ENCODE measurements at regions not wholly inside any gene's neighbourhood (a gene's known extent, or its start where the extent isn't known, plus 50 kb on each side); places are given as distances from the start of the nearest gene placed in this dataset.

DNA sequence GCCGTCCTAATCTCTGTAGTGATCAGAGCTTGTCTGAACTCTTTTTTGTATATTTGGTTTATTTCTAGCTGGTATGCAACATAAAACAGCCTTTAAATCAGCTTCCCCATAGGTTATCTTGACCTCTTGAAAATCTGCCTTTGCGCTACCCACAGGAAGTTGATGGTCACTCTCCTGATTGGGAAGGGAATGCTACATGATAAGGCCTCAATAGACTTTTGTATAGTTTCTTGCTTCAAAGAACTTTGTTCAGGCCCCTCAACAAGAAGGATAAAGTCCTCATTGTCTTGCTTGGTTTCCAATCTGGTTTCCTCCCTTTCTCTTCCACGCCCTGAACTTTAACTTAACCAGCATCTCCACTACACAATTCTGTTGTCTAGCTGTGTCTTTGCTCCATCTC lies 95.4 kb upstream of the TENT5A start:
- DNase-seq (ENCODE audit: low read depth) = no peak
- no peaks in the 10 kb centered on the region for H3K36me3 ChIP-seq (ENCODE audit: control insufficient read depth, insufficient read depth, low read length)
- TF ChIP-seq, protein P1, sequence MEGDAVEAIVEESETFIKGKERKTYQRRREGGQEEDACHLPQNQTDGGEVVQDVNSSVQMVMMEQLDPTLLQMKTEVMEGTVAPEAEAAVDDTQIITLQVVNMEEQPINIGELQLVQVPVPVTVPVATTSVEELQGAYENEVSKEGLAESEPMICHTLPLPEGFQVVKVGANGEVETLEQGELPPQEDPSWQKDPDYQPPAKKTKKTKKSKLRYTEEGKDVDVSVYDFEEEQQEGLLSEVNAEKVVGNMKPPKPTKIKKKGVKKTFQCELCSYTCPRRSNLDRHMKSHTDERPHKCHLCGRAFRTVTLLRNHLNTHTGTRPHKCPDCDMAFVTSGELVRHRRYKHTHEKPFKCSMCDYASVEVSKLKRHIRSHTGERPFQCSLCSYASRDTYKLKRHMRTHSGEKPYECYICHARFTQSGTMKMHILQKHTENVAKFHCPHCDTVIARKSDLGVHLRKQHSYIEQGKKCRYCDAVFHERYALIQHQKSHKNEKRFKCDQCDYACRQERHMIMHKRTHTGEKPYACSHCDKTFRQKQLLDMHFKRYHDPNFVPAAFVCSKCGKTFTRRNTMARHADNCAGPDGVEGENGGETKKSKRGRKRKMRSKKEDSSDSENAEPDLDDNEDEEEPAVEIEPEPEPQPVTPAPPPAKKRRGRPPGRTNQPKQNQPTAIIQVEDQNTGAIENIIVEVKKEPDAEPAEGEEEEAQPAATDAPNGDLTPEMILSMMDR (IDR thresholded peaks at IDR 0.05; ENCODE audit: insufficient read depth, low read length, poor library complexity, severe bottlenecking) = no peak
- H3K27me3 ChIP-seq (ENCODE audit: control insufficient read depth, insufficient read depth, low read length) = no peaks in the 10 kb centered on the region
- H3K4me3 ChIP-seq (ENCODE audit: low read depth, low read length) = no peak overlapping the region

DNA sequence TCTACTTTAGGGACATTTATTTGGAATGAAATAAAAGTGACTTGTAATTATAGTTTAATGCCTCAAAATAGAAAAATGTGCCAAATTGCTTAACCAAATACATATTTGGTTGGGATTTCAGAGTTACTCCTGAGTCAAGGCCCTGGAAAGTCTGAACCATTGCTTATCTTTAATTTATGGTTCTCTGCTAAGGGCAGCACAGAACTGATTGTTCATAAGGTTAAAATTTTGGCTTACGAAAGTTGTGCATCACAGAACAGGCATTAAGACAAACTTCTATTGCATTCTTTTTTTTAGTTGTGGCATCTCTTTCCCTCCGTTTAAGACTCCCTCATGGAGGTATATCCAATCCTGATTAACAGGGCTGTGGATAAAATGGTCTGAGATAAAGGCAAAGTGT lies 92.2 kb upstream of the TENT5A start:
- H3K36me3 ChIP-seq (ENCODE audit: control insufficient read depth, insufficient read depth, low read length) = no peaks in the 10 kb centered on the region
- TF ChIP-seq, protein P1 (IDR thresholded peaks at IDR 0.05; ENCODE audit: insufficient read depth, low read length, poor library complexity, severe bottlenecking) = no peak
- no peaks in the 10 kb centered on the region for H3K27me3 ChIP-seq (ENCODE audit: control insufficient read depth, insufficient read depth, low read length)
- DNase-seq (ENCODE audit: low read depth) = no peak
- no peak overlapping the region for H3K4me3 ChIP-seq (ENCODE audit: low read depth, low read length)

DNA sequence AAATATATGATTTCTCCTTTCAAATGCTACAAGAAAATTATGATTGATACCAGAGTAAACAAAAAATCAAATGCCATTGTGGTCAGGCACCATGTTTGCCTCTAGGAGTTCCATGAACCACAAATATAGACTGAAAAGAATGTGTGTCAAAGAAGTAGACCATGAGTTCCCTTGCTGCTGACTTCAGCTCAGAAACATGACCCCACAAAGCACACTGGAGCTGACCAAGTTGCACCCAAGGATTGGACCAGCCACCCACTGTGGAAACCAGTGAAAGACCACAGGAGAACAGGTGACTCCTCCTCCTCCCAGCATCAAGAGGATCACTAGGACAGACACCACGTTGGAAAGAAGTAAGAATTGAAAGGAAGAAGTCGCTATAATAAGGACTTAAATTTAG lies 90.8 kb upstream of the TENT5A start:
- no peak overlapping the region for H3K4me3 ChIP-seq (ENCODE audit: low read depth, low read length)
- H3K27me3 ChIP-seq (ENCODE audit: control insufficient read depth, insufficient read depth, low read length) = no peaks in the 10 kb centered on the region
- TF ChIP-seq, protein P1 (IDR thresholded peaks at IDR 0.05; ENCODE audit: insufficient read depth, low read length, poor library complexity, severe bottlenecking) = no peak
- H3K36me3 ChIP-seq (ENCODE audit: control insufficient read depth, insufficient read depth, low read length) = no peaks in the 10 kb centered on the region
- DNase-seq (ENCODE audit: low read depth) = no peak

DNA sequence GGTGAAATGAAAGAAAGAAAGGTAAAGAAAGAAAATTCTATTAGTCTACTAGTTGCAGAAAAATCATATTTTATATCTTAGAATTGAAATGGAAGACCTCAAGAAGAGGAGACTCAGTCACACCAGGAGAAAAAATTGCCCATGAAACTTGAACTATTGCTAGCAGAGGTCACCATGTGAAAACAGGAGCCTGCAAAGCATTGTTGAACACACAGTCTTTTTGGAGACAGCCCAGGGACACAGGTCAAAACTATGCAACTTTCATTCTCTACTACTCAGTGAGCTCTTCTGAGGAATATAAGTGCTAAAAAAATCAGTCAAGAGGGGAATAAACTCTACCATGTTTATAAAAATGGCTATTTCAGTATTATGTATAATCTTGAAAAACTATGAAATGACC lies 89.8 kb upstream of the TENT5A start:
- Histone ChIP-seq H3K36me3 (ENCODE audit: control insufficient read depth, insufficient read depth, low read length) (no peaks in the 10 kb centered on the region), H3K27me3 (ENCODE audit: control insufficient read depth, insufficient read depth, low read length) (no peaks in the 10 kb centered on the region), H3K4me3 (ENCODE audit: low read depth, low read length) (no peak overlapping the region)
- TF ChIP-seq, protein P1 (IDR thresholded peaks at IDR 0.05; ENCODE audit: insufficient read depth, low read length, poor library complexity, severe bottlenecking) = no peak
- no peak for DNase-seq (ENCODE audit: low read depth)

DNA sequence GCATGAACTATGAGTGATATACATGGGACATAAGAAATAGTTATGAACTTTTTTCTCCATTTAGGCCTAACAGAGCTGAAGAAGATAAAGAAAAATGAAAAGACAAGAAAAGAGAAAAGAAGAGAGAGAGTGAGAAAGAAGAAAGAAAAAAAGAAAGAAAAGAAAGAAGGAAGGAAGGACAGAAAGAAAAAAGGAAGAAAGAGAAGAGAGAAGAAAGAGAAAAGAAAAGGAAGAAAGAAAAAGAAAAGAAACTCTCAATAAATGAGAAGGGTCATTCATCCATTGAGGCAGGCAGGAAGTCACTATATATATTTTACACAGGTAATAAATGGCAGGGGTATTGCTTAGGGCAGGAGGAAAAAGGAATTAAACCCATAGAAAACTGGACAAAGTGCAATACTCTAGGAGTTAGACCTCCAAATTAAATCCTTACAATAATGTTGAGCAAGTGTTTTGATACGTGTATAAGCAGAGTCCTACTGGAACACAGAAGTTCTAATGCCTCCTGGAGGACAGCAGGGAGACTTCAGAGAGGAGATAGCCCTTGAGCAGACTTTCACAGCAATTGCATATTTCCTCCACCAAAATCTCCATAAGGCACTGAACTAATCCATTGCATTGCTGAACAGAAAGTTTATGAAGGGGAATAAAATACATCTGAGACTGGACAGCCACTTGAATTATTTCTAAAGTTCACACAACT lies 86.4 kb upstream of the TENT5A start:
- DNase-seq (ENCODE audit: low read depth) = no peak
- no peak overlapping the region for H3K4me3 ChIP-seq (ENCODE audit: low read depth, low read length)
- TF ChIP-seq, protein P1 (IDR thresholded peaks at IDR 0.05; ENCODE audit: insufficient read depth, low read length, poor library complexity, severe bottlenecking) = no peak
- no peaks in the 10 kb centered on the region for H3K27me3 ChIP-seq (ENCODE audit: control insufficient read depth, insufficient read depth, low read length)
- no peaks in the 10 kb centered on the region for H3K36me3 ChIP-seq (ENCODE audit: control insufficient read depth, insufficient read depth, low read length)

DNA sequence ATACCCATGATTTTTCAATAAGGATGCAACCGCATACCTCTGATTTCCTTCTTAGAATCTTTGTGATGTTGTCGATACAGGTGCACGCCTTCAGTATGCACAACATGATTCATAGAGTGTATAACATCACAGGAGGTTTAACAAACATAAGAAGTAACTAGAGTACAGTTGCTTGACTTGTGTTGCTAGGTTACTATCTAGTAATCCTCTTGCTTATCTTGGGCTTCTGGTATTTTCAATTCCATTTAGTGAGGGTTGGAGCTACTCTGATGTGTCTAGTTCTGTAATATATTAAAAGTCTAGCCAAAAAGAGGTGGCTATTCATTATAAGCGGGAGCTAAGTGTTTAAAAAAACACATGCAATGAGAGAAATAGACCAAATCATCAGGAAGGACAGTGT lies 85.5 kb upstream of the TENT5A start:
- TF ChIP-seq, protein P1 (IDR thresholded peaks at IDR 0.05; ENCODE audit: insufficient read depth, low read length, poor library complexity, severe bottlenecking) = no peak
- Histone ChIP-seq H3K36me3 (ENCODE audit: control insufficient read depth, insufficient read depth, low read length) (no peaks in the 10 kb centered on the region), H3K4me3 (ENCODE audit: low read depth, low read length) (no peak overlapping the region), H3K27me3 (ENCODE audit: control insufficient read depth, insufficient read depth, low read length) (no peaks in the 10 kb centered on the region)
- DNase-seq (ENCODE audit: low read depth) = peak; percentile 4
